HL-60 (cell line): ENCODE measurements at regions not wholly inside any gene's neighbourhood (a gene's known extent, or its start where the extent isn't known, plus 50 kb on each side); places are given as distances from the start of the nearest gene placed in this dataset.

Experiments
- GABPA ChIP-seq: IDR thresholded peaks from 2 replicates; pipeline ENCODE4 v1.6.1; 2012; ENCODE audit warnings: low read depth
- TF ChIP-seq, protein P1 (sequence below): IDR thresholded peaks from 2 replicates; pipeline ENCODE4 v1.6.1; 2012; ENCODE audit warnings: low read depth; ENCODE audit not compliant: insufficient replicate concordance
- TF ChIP-seq, protein P2 (sequence below): IDR thresholded peaks from one replicate; pipeline ENCODE4 v1.5.1; 2011; ENCODE audit warnings: low read length, control low read depth, inconsistent platforms; ENCODE audit not compliant: insufficient read depth

DNA sequence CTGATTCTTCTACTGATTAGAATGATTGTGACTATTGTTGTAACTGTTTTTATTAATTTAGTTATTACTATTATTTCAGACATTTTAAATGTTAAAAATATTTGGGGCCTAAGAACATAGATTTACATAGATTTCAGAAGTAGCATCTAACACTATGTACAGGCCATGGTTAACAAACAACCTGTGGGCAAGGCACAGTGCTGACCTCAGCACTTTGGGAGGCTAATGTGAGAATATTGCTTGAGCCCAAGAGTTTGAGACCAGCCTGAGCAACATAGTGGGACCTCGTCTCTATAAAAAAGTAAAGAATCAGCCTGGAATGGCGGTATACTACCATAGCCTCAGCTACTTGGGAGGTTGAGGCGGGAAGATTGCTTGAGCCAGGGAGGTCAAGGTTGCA, 69.1 kb upstream of the CNTN4 start:
- TF ChIP-seq, protein P1, sequence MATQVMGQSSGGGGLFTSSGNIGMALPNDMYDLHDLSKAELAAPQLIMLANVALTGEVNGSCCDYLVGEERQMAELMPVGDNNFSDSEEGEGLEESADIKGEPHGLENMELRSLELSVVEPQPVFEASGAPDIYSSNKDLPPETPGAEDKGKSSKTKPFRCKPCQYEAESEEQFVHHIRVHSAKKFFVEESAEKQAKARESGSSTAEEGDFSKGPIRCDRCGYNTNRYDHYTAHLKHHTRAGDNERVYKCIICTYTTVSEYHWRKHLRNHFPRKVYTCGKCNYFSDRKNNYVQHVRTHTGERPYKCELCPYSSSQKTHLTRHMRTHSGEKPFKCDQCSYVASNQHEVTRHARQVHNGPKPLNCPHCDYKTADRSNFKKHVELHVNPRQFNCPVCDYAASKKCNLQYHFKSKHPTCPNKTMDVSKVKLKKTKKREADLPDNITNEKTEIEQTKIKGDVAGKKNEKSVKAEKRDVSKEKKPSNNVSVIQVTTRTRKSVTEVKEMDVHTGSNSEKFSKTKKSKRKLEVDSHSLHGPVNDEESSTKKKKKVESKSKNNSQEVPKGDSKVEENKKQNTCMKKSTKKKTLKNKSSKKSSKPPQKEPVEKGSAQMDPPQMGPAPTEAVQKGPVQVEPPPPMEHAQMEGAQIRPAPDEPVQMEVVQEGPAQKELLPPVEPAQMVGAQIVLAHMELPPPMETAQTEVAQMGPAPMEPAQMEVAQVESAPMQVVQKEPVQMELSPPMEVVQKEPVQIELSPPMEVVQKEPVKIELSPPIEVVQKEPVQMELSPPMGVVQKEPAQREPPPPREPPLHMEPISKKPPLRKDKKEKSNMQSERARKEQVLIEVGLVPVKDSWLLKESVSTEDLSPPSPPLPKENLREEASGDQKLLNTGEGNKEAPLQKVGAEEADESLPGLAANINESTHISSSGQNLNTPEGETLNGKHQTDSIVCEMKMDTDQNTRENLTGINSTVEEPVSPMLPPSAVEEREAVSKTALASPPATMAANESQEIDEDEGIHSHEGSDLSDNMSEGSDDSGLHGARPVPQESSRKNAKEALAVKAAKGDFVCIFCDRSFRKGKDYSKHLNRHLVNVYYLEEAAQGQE, result no peak
- TF ChIP-seq, protein P2, sequence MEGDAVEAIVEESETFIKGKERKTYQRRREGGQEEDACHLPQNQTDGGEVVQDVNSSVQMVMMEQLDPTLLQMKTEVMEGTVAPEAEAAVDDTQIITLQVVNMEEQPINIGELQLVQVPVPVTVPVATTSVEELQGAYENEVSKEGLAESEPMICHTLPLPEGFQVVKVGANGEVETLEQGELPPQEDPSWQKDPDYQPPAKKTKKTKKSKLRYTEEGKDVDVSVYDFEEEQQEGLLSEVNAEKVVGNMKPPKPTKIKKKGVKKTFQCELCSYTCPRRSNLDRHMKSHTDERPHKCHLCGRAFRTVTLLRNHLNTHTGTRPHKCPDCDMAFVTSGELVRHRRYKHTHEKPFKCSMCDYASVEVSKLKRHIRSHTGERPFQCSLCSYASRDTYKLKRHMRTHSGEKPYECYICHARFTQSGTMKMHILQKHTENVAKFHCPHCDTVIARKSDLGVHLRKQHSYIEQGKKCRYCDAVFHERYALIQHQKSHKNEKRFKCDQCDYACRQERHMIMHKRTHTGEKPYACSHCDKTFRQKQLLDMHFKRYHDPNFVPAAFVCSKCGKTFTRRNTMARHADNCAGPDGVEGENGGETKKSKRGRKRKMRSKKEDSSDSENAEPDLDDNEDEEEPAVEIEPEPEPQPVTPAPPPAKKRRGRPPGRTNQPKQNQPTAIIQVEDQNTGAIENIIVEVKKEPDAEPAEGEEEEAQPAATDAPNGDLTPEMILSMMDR, result no peak
- TF ChIP-seq GABPA, result no peak
